Omental fat pad (tissue), 3 donors: ENCODE measurements at regions not wholly inside any gene's neighbourhood (a gene's known extent, or its start where the extent isn't known, plus 50 kb on each side); places are given as distances from the start of the nearest gene placed in this dataset.

Source experiments
- ATAC-seq: fragments of 150-250 bp; one replicate; pipeline ENCODE4 v1.9.1; 2016; ENCODE audit warnings: mild to moderate bottlenecking, moderate library complexity; ENCODE audit not compliant: low FRiP score
- DNase-seq: peaks from one replicate; pipeline ENCODE4 v3.0.0-alpha.2; 2019; ENCODE audit warnings: low spot score
- CTCF ChIP-seq, 3 donors: fragments of 450-650 bp; IDR thresholded peaks; one replicate each; pipeline ENCODE4 v1.5.1; 2016 to 2017; ENCODE audit warnings: antibody characterized with exemption in 3 of 3, mild to moderate bottlenecking in 3 of 3, moderate library complexity in 2 of 3

- ATAC-seq (no peak), DNase-seq (no peak)
- TF ChIP-seq CTCF (IDR thresholded peaks at IDR 0.05) = no peak
Observed at GRCh38 chr15:91456921-91457320, 356.9 kb downstream of the SV2B start.

- no peak for TF ChIP-seq CTCF (IDR thresholded peaks at IDR 0.05)
- DNase-seq (no peak), ATAC-seq (no peak)
Observed at GRCh38 chr15:91461377-91461776, 361.3 kb downstream of the SV2B start.

GRCh38 chr15:91465086-91465485, 365.0 kb downstream of the SV2B start:
- ATAC-seq (no peak), DNase-seq (no peak)
- TF ChIP-seq CTCF (IDR thresholded peaks at IDR 0.05) = no peak

- no peak for DNase-seq
- ATAC-seq = no peak
- TF ChIP-seq CTCF (IDR thresholded peaks at IDR 0.05) = no peak
Observed at GRCh38 chr15:91465696-91466095, 365.6 kb downstream of the SV2B start.

- ATAC-seq = no peak
- TF ChIP-seq CTCF (IDR thresholded peaks at IDR 0.05) = no peak
- DNase-seq = no peak
Observed at GRCh38 chr15:91468871-91469580, 369.0 kb downstream of the SV2B start.

- DNase-seq (no peak), ATAC-seq (no peak)
- TF ChIP-seq CTCF (IDR thresholded peaks at IDR 0.05) = no peak
Observed at GRCh38 chr15:91469632-91470567, 369.8 kb downstream of the SV2B start.
